Stimulated activated naive CD8-positive, alpha-beta T cell treated with anti-CD3 and anti-CD28 coated beads, Interleukin-15, amount 100 ng/mL, for 72 hours (primary cell): ENCODE measurements at regions not wholly inside any gene's neighbourhood (a gene's known extent, or its start where the extent isn't known, plus 50 kb on each side); places are given as distances from the start of the nearest gene placed in this dataset.

Experiments used
- ATAC-seq: fragments of 150-1000 bp; cut with Tn5 transposase; 2 replicates; pipeline ENCODE4 v1.10.0; 2021; ENCODE audit warnings: mild to moderate bottlenecking, moderate library complexity
- DNase-seq, 2 donors: peaks; one replicate each; pipeline ENCODE4 v3.0.0; 2021 to 2022
- H3K27ac Mint-ChIP-seq, 2 donors: one replicate each; pipeline ENCODE4 v1.8.0; 2022; ENCODE audit warnings: mild to moderate bottlenecking in 2 of 2, mixed read lengths in 2 of 2, moderate library complexity in 2 of 2
- H3K27me3 Mint-ChIP-seq: one replicate; pipeline ENCODE4 v1.8.0; 2022; ENCODE audit warnings: mixed read lengths
- H3K4me1 Mint-ChIP-seq: one replicate; pipeline ENCODE4 v1.8.0; 2022; ENCODE audit warnings: mild to moderate bottlenecking, mixed read lengths
- H3K4me3 Mint-ChIP-seq, 2 donors: one replicate each; pipeline ENCODE4 v1.8.0; 2022; ENCODE audit warnings: mild to moderate bottlenecking in 2 of 2, mixed read lengths in 2 of 2, moderate library complexity in 1 of 2
- H3K9me3 Mint-ChIP-seq, 2 donors: one replicate each; pipeline ENCODE4 v1.8.0; 2022; ENCODE audit warnings: mixed read lengths in 2 of 2

GRCh38 chr13:40176242-40176641, 490.2 kb downstream of the FOXO1 start:
- no peaks in the 10 kb centered on the region for H3K27me3 Mint-ChIP-seq
- no peaks in the 10 kb centered on the region for H3K9me3 Mint-ChIP-seq
- peaks cover 41% of the 10 kb centered on the region for H3K4me1 Mint-ChIP-seq
- peak overlapping the region in 1 of 2 donors; percentile 26 for H3K27ac Mint-ChIP-seq
- H3K4me3 Mint-ChIP-seq: no peak overlapping the region
- ATAC-seq (no peak), DNase-seq (no peak)

DNA sequence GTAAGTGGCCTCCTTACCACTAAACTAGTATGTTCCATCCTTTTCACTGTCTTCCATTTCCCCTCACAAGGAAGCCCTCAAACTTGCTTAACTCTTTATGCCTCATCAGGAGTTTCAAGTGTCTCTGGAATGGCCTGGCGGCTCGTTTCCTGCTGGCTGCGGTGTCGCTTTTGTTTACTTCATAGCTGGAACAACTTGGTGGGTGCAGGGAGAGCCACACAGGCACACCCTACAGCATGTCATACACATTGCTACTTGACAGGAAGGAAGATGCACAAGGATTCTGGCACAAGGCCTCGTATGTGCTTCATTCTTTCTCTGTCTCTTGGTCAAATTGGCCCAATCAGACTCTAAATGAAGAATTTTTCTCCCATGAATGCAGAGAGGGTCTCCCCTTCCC, 488.3 kb downstream of the FOXO1 start:
- no peak overlapping the region for H3K4me3 Mint-ChIP-seq
- H3K27ac Mint-ChIP-seq: peak overlapping the region in 1 of 2 donors; percentile 77
- no peak for DNase-seq
- no peaks in the 10 kb centered on the region for H3K27me3 Mint-ChIP-seq
- ATAC-seq: peak; percentile 50
- no peaks in the 10 kb centered on the region for H3K9me3 Mint-ChIP-seq
- peaks cover 36% of the 10 kb centered on the region for H3K4me1 Mint-ChIP-seq

GRCh38 chr13:40179445-40180281, 486.8 kb downstream of the FOXO1 start:
- Mint-ChIP-seq H3K4me3 (no peak overlapping the region), H3K4me1 (peaks cover 46% of the 10 kb centered on the region), H3K27ac (peak overlapping the region in 1 of 2 donors; percentile 77), H3K9me3 (no peaks in the 10 kb centered on the region), H3K27me3 (no peaks in the 10 kb centered on the region)
- no peak for ATAC-seq
- no peak for DNase-seq

- Mint-ChIP-seq H3K9me3 (no peaks in the 10 kb centered on the region), H3K27me3 (no peaks in the 10 kb centered on the region), H3K27ac (no peak overlapping the region), H3K4me3 (no peak overlapping the region), H3K4me1 (peaks cover 54% of the 10 kb centered on the region)
- ATAC-seq (no peak), DNase-seq (no peak)
These were observed 485.7 kb downstream of the FOXO1 start for GRCh38 chr13:40180776-40181175.

- no peaks in the 10 kb centered on the region for H3K9me3 Mint-ChIP-seq
- H3K27ac Mint-ChIP-seq: no peak overlapping the region
- DNase-seq (no peak), ATAC-seq (no peak)
- no peak overlapping the region for H3K4me3 Mint-ChIP-seq
- peaks cover 59% of the 10 kb centered on the region for H3K4me1 Mint-ChIP-seq
- H3K27me3 Mint-ChIP-seq: no peaks in the 10 kb centered on the region
These were observed 485.1 kb downstream of the FOXO1 start for GRCh38 chr13:40181203-40181845.

- H3K9me3 Mint-ChIP-seq: no peaks in the 10 kb centered on the region
- H3K27me3 Mint-ChIP-seq: no peaks in the 10 kb centered on the region
- ATAC-seq (no peak), DNase-seq (no peak)
- peak overlapping the region in 1 of 2 donors; percentile 44 for H3K27ac Mint-ChIP-seq
- peaks cover 71% of the 10 kb centered on the region for H3K4me1 Mint-ChIP-seq
- H3K4me3 Mint-ChIP-seq: no peak overlapping the region
These were observed 483.9 kb downstream of the FOXO1 start for GRCh38 chr13:40182591-40182990.

DNA sequence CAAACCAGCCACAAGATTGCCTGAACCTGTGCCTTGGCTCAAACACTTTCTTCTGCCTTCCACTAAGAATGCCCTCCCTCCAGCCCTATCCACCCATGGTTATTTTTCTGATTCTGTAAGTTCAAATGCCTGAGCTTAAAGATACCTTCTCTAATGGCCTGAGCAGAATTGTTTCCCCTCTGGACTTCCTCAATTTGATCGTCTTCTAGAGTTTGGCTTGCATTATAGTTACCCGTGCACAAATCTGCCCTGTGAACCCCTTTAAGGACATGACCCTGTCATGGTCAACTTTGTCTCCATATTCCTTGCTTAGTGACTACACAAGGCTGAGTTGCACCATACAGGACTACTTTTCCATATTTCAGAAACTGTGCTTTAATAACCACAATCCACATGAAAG, 481.0 kb downstream of the FOXO1 start:
- H3K4me3 Mint-ChIP-seq: no peak overlapping the region
- no peak for DNase-seq
- peaks cover 78% of the 10 kb centered on the region for H3K4me1 Mint-ChIP-seq
- ATAC-seq: no peak
- no peaks in the 10 kb centered on the region for H3K27me3 Mint-ChIP-seq
- H3K27ac Mint-ChIP-seq: no peak overlapping the region
- H3K9me3 Mint-ChIP-seq: no peaks in the 10 kb centered on the region

- H3K4me3 Mint-ChIP-seq: peak overlapping the region; percentile 44 to 91
These were observed 480.4 kb downstream of the FOXO1 start for GRCh38 chr13:40186041-40186440.

DNA sequence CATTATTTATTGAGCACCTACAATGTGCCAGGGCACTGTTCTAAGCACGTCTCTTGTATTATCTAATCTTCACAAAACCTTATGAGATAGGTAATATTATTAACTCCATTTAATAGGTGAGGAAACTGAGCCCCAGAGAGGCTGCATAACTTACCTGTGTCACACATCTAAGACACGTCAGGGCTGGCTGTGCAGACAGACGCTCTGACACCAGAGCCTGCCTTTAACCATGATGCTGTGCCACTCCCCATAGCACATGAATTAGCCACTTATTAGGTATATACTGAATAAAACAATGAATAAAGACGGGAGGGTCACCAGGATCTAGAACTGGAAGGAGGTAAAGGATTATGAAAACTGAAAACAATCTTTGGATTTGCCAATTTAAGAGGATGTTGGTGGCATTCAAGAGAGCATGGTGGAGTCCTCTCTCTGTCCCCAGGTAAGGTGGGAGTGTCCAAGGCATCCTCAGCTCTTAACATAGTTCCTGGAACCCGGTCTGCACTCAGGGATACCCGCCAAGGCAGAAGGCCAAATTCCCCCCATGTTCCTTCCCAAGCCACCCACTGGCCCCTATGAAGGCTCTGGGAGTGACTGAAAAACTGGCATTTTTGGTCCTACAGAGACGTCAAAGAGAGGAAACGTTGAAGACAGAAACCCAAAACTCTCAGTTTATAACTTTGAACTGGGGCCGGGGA, 479.7 kb downstream of the FOXO1 start:
- Mint-ChIP-seq H3K27me3 (no peaks in the 10 kb centered on the region), H3K4me1 (peaks cover 86% of the 10 kb centered on the region), H3K4me3 (peak overlapping the region; percentile 60 to 91), H3K27ac (peak overlapping the region; percentile 6 to 45), H3K9me3 (no peaks in the 10 kb centered on the region)
- DNase-seq (no peak), ATAC-seq (peak; percentile 24)

More at GRCh38 chr13:40186041-40186440, 480.4 kb downstream of the FOXO1 start:
- DNase-seq: no peak
- Mint-ChIP-seq H3K27me3 (no peaks in the 10 kb centered on the region), H3K4me1 (peaks cover 83% of the 10 kb centered on the region), H3K27ac (peak overlapping the region; percentile 27 to 87), H3K9me3 (no peaks in the 10 kb centered on the region)
- ATAC-seq: no peak

- DNase-seq (peak; percentile 75), ATAC-seq (peak; percentile 81)
- H3K27me3 Mint-ChIP-seq: no peaks in the 10 kb centered on the region
- H3K9me3 Mint-ChIP-seq: no peaks in the 10 kb centered on the region
- peak overlapping the region; percentile 93 to 95 for H3K27ac Mint-ChIP-seq
- peak overlapping the region; percentile 81 to 91 for H3K4me3 Mint-ChIP-seq
- peaks cover 91% of the 10 kb centered on the region for H3K4me1 Mint-ChIP-seq
These were observed 479.1 kb downstream of the FOXO1 start for GRCh38 chr13:40187324-40187795.

DNA sequence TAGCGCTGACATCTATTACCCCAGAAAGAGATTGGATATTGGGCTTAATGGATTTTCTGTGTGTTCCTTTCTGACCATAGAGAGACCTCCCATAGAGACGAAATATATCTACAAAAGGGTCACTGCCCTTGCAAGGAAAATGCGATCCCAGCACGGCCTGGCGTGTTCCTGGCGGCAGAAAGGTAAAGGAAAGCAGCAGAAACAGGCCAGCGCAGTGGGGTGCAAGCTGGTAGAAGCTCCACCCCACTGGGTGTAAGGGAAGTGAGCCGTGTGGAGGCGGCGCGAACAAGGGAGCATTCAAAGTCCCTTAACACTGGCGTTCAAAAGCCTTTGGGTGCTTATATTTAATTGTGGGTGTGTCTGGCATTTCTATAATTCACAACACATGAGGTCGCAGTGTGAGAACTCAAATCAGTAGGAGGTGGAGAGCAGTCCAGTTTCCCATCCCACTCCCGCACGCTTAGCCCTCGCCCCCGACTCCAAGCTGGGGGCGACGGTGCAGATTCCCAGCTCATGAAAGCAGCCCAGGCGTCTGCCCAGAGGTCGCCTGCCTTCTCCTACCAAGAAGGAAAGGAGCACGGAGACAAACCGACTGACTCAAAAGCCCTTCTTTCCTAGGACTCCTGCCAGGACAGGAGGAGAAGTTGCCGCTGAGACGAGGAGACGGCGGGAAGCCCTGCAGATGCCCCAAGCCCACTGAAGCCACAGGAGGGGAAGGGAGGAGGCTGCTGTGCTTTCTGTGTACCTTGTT, 478.4 kb downstream of the FOXO1 start:
- peaks cover 89% of the 10 kb centered on the region for H3K4me1 Mint-ChIP-seq
- peak; percentile 64 for ATAC-seq
- H3K27me3 Mint-ChIP-seq: no peaks in the 10 kb centered on the region
- peak; percentile 57 to 64 for DNase-seq
- H3K9me3 Mint-ChIP-seq: no peaks in the 10 kb centered on the region
- peak overlapping the region; percentile 93 to 95 for H3K27ac Mint-ChIP-seq
- peak overlapping the region; percentile 81 to 91 for H3K4me3 Mint-ChIP-seq

- H3K27ac Mint-ChIP-seq: peak overlapping the region; percentile 88 to 95
- DNase-seq (peak; percentile 33 to 58), ATAC-seq (peak; percentile 61)
These were observed 477.0 kb downstream of the FOXO1 start for GRCh38 chr13:40189426-40189825.

DNA sequence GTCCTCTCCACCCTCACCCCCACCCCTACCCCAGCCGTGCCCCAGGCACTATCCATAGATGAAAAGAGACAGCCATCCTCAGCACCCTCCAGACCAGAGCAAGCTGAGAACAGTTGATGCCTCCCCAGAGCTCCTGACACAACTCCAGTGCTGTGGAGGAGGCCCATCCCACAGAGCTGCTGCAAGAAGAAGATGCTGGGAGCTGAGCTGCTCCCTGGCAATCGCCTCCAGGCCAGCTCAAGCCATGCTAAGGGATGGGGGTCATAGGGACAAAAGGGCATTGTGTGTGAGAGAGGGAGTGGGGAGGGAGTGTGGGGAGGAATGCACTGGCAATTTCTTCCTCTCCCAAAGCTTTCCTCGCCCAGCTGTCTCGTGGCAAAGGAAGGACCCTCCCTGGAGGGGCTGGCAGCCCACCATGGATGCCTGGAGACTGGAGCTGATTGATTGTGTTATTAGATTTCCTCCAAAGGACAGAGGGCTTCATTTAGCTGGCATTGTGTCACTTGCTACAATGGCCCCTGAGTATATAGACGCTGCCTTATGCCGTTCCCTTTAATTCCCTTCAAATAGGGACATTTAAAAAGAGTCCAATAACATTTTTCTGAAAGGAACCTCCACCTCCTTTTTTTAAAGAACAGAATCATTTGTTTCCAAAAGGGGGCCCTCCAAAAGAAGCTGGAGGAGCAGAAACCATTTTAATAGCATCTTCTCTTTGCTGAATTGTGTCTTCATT, 476.4 kb downstream of the FOXO1 start:
- peaks cover 86% of the 10 kb centered on the region for H3K4me1 Mint-ChIP-seq
- H3K4me3 Mint-ChIP-seq: peak overlapping the region; percentile 76 to 91

More at GRCh38 chr13:40189426-40189825, 477.0 kb downstream of the FOXO1 start:
- Mint-ChIP-seq H3K9me3 (no peaks in the 10 kb centered on the region), H3K27me3 (no peaks in the 10 kb centered on the region), H3K4me1 (peaks cover 84% of the 10 kb centered on the region), H3K4me3 (peak overlapping the region; percentile 76 to 91)

DNA sequence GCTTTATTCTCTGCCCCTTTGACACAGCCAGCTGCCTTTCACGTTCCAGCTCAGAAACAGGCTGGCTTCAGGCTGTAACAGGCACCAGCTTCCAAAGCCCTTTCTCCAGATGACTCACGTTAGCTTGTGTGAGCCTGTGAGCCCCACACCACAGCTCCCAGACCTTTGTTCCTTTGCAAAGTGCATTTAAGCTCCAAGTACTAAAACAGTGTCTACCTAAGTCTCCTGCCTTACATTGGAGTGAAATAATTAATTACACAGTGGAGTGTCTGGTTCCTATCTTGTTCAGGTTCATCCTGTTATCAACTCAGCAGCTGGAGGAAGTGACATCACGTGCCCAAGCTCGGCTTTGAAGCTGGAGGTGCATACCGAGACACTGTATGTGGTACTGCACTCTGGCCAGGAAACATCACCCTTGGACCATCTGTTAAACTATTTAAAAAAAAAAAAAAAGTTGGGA, 475.8 kb downstream of the FOXO1 start:
- no peaks in the 10 kb centered on the region for H3K27me3 Mint-ChIP-seq
- DNase-seq: peak; percentile 28 to 60
- peak; percentile 46 for ATAC-seq
- no peaks in the 10 kb centered on the region for H3K9me3 Mint-ChIP-seq
- H3K4me1 Mint-ChIP-seq: peaks cover 81% of the 10 kb centered on the region
- peak overlapping the region in 1 of 2 donors; percentile 91 for H3K27ac Mint-ChIP-seq
- peak overlapping the region; percentile 76 to 91 for H3K4me3 Mint-ChIP-seq

More for the DNA sequence above, 476.4 kb downstream of the FOXO1 start:
- DNase-seq (no peak), ATAC-seq (peak; percentile 5)
- no peaks in the 10 kb centered on the region for H3K27me3 Mint-ChIP-seq
- H3K9me3 Mint-ChIP-seq: no peaks in the 10 kb centered on the region
- H3K27ac Mint-ChIP-seq: peak overlapping the region; percentile 88 to 95
